ENCODE measurements at regions not wholly inside any gene's neighbourhood (a gene's known extent, or its start where the extent isn't known, plus 50 kb on each side); places are given as distances from the start of the nearest gene placed in this dataset.

- TF ChIP-seq SIN3B (IDR thresholded peaks at IDR 0.05; ENCODE audit: low read depth) (no peak), CTCF (IDR thresholded peaks at IDR 0.05 in 2 of 3, conservative IDR thresholded peaks at IDR 0.05 in 1 of 3; ENCODE audit: insufficient read depth in 2 of 3, low read depth in 1 of 3, low read length in 3 of 3) (no peak), ATF3 (IDR thresholded peaks at IDR 0.05) (no peak), ATF3 (CRISPR knock-in tag; conservative IDR thresholded peaks at IDR 0.05) (no peak)
Observed at GRCh38 chr9:85147046-85147640, 477.6 kb downstream of the NTRK2 start.
